ENCODE measurements at regions not wholly inside any gene's neighbourhood (a gene's known extent, or its start where the extent isn't known, plus 50 kb on each side); places are given as distances from the start of the nearest gene placed in this dataset.

- TF ChIP-seq, protein P1, sequence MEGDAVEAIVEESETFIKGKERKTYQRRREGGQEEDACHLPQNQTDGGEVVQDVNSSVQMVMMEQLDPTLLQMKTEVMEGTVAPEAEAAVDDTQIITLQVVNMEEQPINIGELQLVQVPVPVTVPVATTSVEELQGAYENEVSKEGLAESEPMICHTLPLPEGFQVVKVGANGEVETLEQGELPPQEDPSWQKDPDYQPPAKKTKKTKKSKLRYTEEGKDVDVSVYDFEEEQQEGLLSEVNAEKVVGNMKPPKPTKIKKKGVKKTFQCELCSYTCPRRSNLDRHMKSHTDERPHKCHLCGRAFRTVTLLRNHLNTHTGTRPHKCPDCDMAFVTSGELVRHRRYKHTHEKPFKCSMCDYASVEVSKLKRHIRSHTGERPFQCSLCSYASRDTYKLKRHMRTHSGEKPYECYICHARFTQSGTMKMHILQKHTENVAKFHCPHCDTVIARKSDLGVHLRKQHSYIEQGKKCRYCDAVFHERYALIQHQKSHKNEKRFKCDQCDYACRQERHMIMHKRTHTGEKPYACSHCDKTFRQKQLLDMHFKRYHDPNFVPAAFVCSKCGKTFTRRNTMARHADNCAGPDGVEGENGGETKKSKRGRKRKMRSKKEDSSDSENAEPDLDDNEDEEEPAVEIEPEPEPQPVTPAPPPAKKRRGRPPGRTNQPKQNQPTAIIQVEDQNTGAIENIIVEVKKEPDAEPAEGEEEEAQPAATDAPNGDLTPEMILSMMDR (IDR thresholded peaks at IDR 0.05; ENCODE audit: low read length), result no peak
- TF ChIP-seq EZH2 (optimal IDR thresholded peaks at IDR 0.05; ENCODE audit: low read depth, low read length) (no peak), EZH2phosphoT487 (IDR thresholded peaks at IDR 0.05; ENCODE audit: low read length) (no peak)
These were observed 216.8 kb downstream of the NXNL2 start for GRCh38 chr9:88751781-88752180.
